Peyer's patch (tissue), 4 donors: ENCODE measurements at regions not wholly inside any gene's neighbourhood (a gene's known extent, or its start where the extent isn't known, plus 50 kb on each side); places are given as distances from the start of the nearest gene placed in this dataset.
A peak's percentile ranks its signal among the peaks of the same experiment; 100 is the strongest.
"Not testable (repeated sequence)": the region's sequence is repeated elsewhere in the genome, so short reads cannot be mapped to it uniquely, and the experiment has no call there.

Experiments
- DNase-seq, 3 donors: peaks; one replicate each; pipeline ENCODE4 v3.0.0-alpha.2; 2017 to 2019
- H3K27ac ChIP-seq, 4 donors: fragments of 200-600 bp; sonication (generic); one replicate each; pipeline ENCODE4 v1.5.1; 2016 to 2019
- H3K27me3 ChIP-seq, 2 donors: fragments of 200-600 bp; sonication (generic); one replicate each; pipeline ENCODE4 v1.5.1; 2019
- H3K36me3 ChIP-seq, 3 donors: fragments of 200-600 bp; sonication (generic); one replicate each; pipeline ENCODE4 v1.5.1; 2016 to 2019
- H3K4me1 ChIP-seq, 4 donors: fragments of 200-600 bp; sonication (generic); one replicate each; pipeline ENCODE4 v1.5.1; 2016 to 2019
- H3K4me3 ChIP-seq, 4 donors: fragments of 200-600 bp; sonication (generic); 1 replicate in 3 of 4; 2 replicates in 1 of 4; pipeline ENCODE4 v1.5.1; 2016 to 2019; ENCODE audit warnings: mild to moderate bottlenecking in 1 of 4
- H3K9me3 ChIP-seq, 4 donors: fragments of 200-600 bp; sonication (generic); one replicate each; pipeline ENCODE4 v1.5.1; 2016 to 2019; ENCODE audit warnings: mild to moderate bottlenecking in 1 of 4
- POLR2A ChIP-seq, 2 donors: fragments of 450-650 bp; IDR thresholded peaks; one replicate each; pipeline ENCODE4 v1.5.1; 2017; ENCODE audit warnings: antibody characterized with exemption in 2 of 2, mild to moderate bottlenecking in 2 of 2, moderate library complexity in 2 of 2
- TF ChIP-seq, protein P1 (sequence below), 6 experiments: fragments of 450-650 bp in 4 of 6; fragments of 200-600 bp in 2 of 6; sonication (generic) in 1 of 6; IDR thresholded peaks; one replicate each; pipeline ENCODE4 v1.5.1; 2017 to 2019; ENCODE audit warnings: antibody characterized with exemption in 6 of 6, mild to moderate bottlenecking in 3 of 6, moderate library complexity in 1 of 6

DNA sequence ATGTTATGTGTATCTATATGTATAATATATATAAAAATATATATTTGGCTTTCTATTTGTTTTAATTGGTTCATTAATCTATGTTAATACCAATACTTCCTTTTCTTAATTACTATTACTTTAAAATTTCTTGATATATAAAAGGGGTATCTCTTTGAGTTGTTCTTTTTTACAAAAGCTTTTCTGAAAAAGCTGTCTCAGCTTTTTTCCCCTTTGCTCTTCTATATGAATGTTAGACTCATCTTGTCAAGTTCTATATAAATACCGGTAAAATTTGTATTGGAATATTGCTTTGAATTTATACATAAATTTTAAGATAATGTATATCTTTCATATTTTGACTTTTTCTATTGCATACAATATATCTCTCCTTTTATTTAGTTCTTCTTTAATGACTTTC is 139.8 kb upstream of the FOXG1 start:
- no peaks in the 10 kb centered on the region for H3K4me1 ChIP-seq
- H3K27me3 ChIP-seq, result no peaks in the 10 kb centered on the region
- DNase-seq, result no peak
- TF ChIP-seq, protein P1, sequence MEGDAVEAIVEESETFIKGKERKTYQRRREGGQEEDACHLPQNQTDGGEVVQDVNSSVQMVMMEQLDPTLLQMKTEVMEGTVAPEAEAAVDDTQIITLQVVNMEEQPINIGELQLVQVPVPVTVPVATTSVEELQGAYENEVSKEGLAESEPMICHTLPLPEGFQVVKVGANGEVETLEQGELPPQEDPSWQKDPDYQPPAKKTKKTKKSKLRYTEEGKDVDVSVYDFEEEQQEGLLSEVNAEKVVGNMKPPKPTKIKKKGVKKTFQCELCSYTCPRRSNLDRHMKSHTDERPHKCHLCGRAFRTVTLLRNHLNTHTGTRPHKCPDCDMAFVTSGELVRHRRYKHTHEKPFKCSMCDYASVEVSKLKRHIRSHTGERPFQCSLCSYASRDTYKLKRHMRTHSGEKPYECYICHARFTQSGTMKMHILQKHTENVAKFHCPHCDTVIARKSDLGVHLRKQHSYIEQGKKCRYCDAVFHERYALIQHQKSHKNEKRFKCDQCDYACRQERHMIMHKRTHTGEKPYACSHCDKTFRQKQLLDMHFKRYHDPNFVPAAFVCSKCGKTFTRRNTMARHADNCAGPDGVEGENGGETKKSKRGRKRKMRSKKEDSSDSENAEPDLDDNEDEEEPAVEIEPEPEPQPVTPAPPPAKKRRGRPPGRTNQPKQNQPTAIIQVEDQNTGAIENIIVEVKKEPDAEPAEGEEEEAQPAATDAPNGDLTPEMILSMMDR (IDR thresholded peaks at IDR 0.05), result no peak
- TF ChIP-seq POLR2A (IDR thresholded peaks at IDR 0.05), result no peak
- no peak overlapping the region for H3K4me3 ChIP-seq
- H3K9me3 ChIP-seq, result no peaks in the 10 kb centered on the region
- H3K36me3 ChIP-seq, result no peaks in the 10 kb centered on the region
- no peak overlapping the region for H3K27ac ChIP-seq

DNA sequence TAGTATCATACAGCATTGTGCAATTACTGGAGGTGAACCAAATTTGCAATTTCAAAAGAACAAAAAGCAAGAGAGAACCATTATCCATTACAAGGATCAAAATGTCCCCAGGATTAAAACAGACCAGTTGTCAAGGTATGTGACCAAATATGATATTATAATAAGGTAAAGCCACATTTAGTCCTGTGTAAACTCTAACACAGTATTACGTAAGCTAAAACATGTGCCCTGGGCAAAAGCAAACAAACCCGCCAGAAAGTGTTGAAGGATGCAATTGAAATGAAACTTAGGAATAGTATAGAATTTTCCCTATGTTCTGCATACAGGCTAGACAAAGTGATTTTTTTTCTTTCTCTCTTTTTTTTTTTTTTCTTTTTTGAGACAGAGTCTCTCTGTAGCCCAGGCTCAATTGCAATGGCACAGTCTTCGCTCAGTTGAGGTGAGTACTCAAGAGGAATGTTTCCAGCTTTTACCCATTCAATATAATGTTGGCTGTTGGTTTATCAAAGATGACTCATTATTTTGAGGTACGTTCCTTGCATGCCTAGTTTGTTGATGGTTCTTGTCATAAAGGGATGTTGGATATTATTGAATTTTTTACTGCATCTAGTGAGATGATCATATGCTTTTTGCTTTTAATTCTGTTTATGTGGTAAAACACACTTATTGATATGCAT is 137.1 kb upstream of the FOXG1 start:
- no peak for DNase-seq
- Histone ChIP-seq H3K4me3 (no peak overlapping the region), H3K27ac (no peak overlapping the region), H3K4me1 (no peaks in the 10 kb centered on the region), H3K9me3 (no peaks in the 10 kb centered on the region), H3K27me3 (no peaks in the 10 kb centered on the region), H3K36me3 (no peaks in the 10 kb centered on the region)
- TF ChIP-seq, protein P1 (IDR thresholded peaks at IDR 0.05), result no peak
- no peak for TF ChIP-seq POLR2A (IDR thresholded peaks at IDR 0.05)

DNA sequence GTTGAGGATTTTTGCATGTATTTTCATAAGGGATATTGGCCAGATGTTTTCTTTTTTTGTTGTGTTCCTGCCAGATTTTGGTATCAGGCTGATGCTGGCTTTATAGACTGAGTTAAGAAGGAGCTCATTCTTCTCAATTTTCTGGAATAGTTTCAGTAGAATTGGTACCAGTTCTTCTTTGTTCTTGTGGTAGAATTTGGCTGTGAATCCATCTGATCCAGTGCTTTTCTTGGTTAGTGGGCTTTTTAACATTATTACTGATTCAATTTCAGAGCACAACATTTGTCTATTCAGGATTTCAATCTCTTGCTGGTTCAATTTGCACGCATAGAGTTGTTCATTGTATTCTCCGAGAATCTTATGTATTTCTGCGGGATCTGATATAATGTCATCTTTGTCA is 136.5 kb upstream of the FOXG1 start:
- Histone ChIP-seq H3K4me3 (no peak overlapping the region), H3K36me3 (no peaks in the 10 kb centered on the region), H3K4me1 (no peaks in the 10 kb centered on the region), H3K9me3 (no peaks in the 10 kb centered on the region), H3K27me3 (no peaks in the 10 kb centered on the region), H3K27ac (no peak overlapping the region)
- DNase-seq, result no peak
- no peak for TF ChIP-seq POLR2A (IDR thresholded peaks at IDR 0.05)
- TF ChIP-seq, protein P1 (IDR thresholded peaks at IDR 0.05), result no peak

DNA sequence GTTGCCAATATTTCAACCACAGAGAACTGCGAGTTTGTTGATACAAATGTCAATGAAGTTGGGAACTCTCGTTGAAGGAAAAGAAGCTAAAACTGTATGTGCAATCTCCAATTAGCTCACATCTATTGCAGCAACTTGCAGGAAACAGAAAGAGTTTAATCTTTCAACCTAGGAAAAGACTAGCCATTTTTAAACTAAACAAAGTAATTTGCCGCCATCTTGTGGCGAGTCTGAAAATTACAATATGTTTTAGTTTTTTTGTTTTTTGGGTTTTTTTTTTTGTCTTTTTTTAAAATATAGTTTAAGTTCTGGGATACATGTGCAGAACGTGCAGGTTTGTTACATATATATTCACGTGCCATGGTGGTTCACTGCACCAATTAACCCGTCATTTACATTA is 131.2 kb upstream of the FOXG1 start:
- H3K27me3 ChIP-seq, result no peaks in the 10 kb centered on the region
- no peak overlapping the region for H3K27ac ChIP-seq
- H3K4me1 ChIP-seq, result no peaks in the 10 kb centered on the region
- H3K9me3 ChIP-seq, result no peaks in the 10 kb centered on the region
- no peak overlapping the region for H3K4me3 ChIP-seq
- no peak for TF ChIP-seq POLR2A (IDR thresholded peaks at IDR 0.05)
- TF ChIP-seq, protein P1 (IDR thresholded peaks at IDR 0.05), result peak in 4 of 6 experiments; percentile 6 to 45 (median 14)
- no peaks in the 10 kb centered on the region for H3K36me3 ChIP-seq
- no peak for DNase-seq

DNA sequence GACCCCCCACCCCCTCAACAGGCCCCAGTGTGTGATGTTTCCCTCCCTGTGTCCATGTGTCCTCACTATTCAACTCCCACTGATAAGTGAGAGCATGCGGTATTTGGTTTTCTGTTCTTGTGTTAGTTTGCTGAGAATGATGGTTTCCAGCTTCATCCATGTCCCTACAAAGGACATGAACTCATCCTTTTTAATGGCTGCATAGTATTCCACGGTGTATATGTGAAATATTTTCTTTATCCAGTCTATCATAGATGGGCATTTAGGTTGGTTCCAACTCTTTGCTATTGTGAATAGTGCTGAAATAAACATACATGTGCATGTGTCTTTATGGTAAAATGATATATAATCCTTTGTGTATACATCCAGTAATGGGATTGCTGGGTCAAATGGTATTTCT is 130.8 kb upstream of the FOXG1 start:
- not testable (repeated sequence) for H3K36me3 ChIP-seq, DNase-seq, H3K4me3 ChIP-seq, H3K9me3 ChIP-seq, H3K27me3 ChIP-seq, H3K27ac ChIP-seq, H3K4me1 ChIP-seq

DNA sequence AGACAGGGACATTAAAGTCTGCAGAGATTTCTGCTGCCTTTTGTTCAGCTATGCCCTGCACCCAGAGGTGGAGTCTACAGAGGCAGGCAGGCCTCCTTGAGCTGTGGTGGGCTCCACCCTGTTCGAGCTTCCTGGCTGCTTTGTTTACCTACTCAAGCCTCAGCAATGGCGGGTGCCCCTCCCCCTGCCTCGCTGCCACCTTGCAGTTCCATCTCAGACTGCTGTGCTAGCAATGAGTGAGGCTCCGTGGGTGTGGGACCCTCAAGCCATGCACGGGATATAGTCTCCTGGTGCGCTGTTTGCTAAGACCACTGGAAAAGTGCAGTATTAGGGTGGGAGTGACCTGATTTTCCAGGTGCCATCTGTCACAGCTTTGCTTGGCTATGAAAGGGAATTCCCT is 125.4 kb upstream of the FOXG1 start:
- not testable (repeated sequence) for DNase-seq, H3K27me3 ChIP-seq, H3K27ac ChIP-seq, H3K4me1 ChIP-seq, H3K9me3 ChIP-seq, H3K4me3 ChIP-seq, H3K36me3 ChIP-seq

DNA sequence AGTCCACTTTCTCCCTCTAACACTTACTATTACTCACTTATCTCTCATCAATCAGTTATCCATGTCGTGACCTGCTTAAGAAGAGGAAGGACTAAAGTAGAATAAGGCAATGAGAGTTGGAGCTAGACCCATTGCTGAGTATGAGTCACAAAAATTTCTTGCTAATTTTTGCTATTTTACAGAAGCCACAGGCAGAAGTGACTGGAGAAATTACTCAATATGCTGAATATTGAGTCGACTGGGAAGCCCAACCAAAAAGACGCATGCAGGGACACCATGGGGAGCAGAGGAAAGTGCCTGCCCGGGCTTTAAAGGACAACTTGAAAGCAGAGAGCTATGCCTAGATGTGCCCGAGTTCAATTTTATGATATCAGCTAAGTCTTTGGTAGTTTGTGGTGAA is 115.4 kb upstream of the FOXG1 start:
- Histone ChIP-seq H3K27me3 (no peaks in the 10 kb centered on the region), H3K4me3 (no peak overlapping the region), H3K36me3 (no peaks in the 10 kb centered on the region), H3K4me1 (no peaks in the 10 kb centered on the region), H3K9me3 (no peaks in the 10 kb centered on the region), H3K27ac (no peak overlapping the region)
- no peak for DNase-seq
- TF ChIP-seq, protein P1 (IDR thresholded peaks at IDR 0.05), result no peak
- TF ChIP-seq POLR2A (IDR thresholded peaks at IDR 0.05), result no peak
